ENCODE measurements at regions not wholly inside any gene's neighbourhood (a gene's known extent, or its start where the extent isn't known, plus 50 kb on each side); places are given as distances from the start of the nearest gene placed in this dataset.

DNA sequence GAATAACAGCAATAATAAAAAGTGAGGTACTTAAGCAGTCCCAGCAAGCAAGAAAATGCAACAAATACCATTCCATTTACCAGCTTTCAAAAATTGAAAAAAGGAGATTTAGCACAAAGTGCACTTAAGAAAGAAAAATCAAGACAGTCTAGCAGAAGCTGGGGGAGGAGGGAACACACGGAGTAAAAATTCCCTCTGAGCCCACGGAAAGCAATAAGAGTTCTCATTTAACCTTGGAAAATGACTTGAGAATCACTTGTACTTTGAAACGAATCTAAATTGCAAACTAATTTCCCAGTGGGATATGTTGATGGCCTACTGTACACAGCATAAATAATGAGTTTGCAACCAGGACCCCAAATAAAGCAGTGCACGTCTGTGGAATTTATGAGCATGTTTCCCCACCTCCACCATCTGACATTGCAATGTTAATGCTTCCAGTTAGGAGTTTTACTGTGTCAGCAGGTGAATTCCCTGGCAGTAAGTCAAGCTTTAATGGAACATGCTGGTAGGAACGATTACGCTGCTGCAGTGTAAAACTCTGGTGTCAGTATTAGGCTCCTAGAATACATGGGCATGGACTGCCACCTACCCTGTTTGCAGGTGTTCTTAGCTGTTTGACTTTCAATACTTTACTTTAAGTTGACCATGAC lies 386.8 kb downstream of the HDGFL1 start:
- TF ChIP-seq, protein P1, sequence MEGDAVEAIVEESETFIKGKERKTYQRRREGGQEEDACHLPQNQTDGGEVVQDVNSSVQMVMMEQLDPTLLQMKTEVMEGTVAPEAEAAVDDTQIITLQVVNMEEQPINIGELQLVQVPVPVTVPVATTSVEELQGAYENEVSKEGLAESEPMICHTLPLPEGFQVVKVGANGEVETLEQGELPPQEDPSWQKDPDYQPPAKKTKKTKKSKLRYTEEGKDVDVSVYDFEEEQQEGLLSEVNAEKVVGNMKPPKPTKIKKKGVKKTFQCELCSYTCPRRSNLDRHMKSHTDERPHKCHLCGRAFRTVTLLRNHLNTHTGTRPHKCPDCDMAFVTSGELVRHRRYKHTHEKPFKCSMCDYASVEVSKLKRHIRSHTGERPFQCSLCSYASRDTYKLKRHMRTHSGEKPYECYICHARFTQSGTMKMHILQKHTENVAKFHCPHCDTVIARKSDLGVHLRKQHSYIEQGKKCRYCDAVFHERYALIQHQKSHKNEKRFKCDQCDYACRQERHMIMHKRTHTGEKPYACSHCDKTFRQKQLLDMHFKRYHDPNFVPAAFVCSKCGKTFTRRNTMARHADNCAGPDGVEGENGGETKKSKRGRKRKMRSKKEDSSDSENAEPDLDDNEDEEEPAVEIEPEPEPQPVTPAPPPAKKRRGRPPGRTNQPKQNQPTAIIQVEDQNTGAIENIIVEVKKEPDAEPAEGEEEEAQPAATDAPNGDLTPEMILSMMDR (IDR thresholded peaks at IDR 0.05; ENCODE audit: low read depth, low read length): no peak
- TF ChIP-seq EZH2phosphoT487 (IDR thresholded peaks at IDR 0.05; ENCODE audit: low read depth): no peak

Data from OCI-LY3 (cell line).